ENCODE measurements at regions not wholly inside any gene's neighbourhood (a gene's known extent, or its start where the extent isn't known, plus 50 kb on each side); places are given as distances from the start of the nearest gene placed in this dataset.
A peak's percentile ranks its signal among the peaks of the same experiment; 100 is the strongest.

GRCh38 chr7:155360495-155361345 is 63.0 kb downstream of the INSIG1 start:
- peak; percentile 75 to 88 for DNase-seq

GRCh38 chr7:155361346-155361680 is 63.6 kb downstream of the INSIG1 start:
- DNase-seq = no peak

GRCh38 chr7:155361947-155362346 is 64.3 kb downstream of the INSIG1 start:
- no peak for DNase-seq

DNA sequence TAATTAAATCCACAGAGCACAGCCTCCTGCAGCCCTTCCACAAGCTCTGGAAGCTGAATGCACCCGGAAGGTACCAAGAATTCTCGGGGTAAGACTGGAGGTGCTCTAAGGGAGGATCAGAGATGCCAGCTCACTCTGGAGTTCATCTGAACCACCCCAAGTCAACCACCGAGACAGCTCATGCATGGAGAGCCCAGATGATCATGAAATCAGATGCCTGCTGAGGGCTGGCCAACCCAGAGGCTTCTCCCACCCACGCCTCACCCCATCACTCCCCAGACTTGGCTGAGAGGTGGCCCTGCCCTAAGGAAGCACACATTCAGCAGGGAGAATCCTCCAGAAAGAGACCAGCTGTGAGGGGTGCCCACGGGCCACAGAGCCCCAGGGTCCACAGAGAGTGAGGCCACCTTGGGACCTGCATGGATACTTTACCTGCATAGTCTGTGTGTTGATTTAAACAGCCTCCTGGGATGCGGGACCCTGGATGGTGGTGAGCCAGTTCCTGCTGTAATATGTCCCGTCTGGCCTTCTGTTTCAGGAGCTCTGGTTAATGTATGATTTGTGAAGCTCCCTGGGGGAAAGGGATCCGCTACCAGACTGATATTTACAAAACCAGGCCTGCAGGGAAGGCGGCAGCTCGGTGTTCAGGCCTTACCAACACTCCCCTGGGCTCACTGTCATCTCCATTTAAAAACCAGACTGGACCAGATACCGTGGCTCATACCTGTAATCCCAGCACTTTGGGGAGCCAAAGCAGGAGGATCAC is 64.9 kb downstream of the INSIG1 start:
- no peak for DNase-seq

- DNase-seq = no peak
Observed at GRCh38 chr7:155363146-155363539, 65.5 kb downstream of the INSIG1 start.

GRCh38 chr7:155363852-155364600 is 66.3 kb downstream of the INSIG1 start:
- no peak for DNase-seq

DNA sequence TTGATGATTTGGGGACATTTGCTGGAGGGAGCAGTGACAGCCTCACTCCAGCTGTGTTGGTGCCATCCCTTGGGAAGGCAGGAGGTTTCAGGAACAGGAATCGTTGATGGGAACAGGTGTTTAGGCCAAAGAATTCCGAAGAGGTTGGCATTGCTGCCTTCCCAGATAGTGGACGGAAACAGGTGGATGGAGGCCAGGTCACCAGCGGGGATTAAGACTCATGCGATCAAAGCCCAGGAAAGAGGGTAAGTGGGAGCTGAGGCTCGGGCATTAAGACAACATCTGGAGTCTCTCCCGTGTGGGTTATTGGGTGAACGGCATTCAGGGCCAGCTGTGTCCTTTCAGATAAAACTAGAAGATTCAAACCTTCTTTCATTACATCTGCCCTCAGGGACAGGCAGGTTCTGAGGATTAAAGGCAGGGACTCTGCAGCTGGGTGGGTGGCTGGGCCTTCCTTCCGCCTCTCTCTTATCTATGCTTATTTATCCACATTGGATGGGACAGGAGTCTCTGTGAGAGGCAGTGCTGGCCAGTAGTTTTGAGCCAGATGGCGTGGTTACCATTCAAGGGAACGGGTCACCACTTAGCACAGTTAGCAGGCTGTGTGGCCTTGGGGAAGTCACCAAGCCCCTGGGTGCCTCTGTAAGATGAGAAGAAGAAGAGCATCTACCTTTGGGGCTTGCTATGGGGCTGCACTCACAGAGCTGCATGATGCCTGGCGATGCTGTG is 67.6 kb downstream of the INSIG1 start:
- no peak for DNase-seq

- DNase-seq = peak; percentile 55 to 59
Observed at GRCh38 chr7:155368894-155369600, 71.4 kb downstream of the INSIG1 start.

DNA sequence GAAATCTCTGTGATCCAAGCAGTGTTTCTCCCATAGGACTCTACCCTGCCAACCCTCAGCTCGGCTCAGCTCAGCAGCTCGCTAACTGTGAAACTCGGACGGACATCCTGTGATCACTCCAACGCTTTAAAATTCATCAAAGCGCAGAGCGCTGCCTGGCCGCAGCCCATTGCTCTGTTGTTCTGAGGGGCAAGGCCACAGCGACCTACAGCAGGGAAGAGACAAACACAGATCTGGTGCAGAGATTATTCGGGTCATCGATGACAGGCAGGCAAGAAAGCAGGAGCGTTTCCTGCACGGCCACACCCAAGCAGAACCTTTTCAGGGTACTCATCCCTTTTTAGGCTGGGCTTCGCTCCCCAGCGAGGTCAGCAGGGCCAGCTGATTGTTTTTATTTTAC is 72.1 kb downstream of the INSIG1 start:
- no peak for DNase-seq

- DNase-seq = no peak
Observed at GRCh38 chr7:155371331-155371883, 73.7 kb downstream of the INSIG1 start.

- peak; percentile 43 to 72 for DNase-seq
Observed at GRCh38 chr7:155371884-155372781, 74.5 kb downstream of the INSIG1 start.

GRCh38 chr7:155372782-155373358 is 75.2 kb downstream of the INSIG1 start:
- DNase-seq = no peak

DNA sequence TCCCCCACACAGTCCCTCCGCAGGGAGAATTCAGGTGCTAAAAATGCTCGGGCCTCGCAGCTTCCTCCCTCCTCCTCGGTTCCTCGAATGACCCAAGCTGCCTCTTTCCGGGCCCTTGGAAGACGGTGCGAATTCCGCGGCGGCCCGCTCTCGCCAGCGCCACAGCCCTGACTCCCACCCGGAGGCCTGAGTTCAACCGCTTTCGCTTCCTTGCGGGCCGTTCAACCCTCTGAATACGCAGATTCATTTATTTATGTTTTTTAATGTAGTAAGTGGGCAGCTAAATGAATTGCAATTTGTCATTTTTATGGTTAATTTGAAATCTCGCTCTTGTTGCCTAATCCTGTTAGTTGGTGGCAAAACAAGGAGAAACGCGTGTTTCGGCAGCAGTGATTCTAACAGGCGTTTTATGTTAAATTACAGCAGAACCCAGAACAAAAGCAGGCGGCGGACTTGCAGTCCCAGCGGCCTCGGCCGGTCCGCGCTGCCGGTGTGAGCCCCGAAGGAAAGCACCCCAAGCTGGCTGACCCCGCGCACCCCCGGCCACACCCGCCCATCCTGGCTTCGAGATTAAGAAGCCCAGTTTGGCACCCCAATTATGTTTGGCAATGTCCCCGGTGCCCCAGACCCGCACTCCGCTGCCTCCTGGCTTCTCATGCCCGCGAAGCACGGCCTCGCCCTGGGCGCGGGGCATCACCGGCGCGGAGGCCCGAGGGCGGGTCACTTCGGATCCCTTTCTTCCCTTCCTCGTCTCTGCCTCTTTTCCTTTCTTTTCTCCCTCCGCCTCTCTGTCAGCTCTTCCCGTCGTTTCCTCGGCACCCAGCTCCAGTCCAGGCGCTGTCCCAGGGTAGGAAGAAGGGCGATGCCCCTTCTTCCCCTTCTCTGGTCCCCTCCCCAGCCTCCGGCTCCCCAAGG is 75.9 kb downstream of the INSIG1 start:
- DNase-seq = peak; percentile 12 to 29

- no peak for DNase-seq
Observed at GRCh38 chr7:155374276-155375252, 76.9 kb downstream of the INSIG1 start.

- peak in 1 of 2 donors; percentile 10 for DNase-seq
Observed at GRCh38 chr7:155375337-155376277, 77.9 kb downstream of the INSIG1 start.

GRCh38 chr7:155377071-155377837 is 79.6 kb downstream of the INSIG1 start:
- no peak for DNase-seq

Measured in inflammatory macrophage (primary cell).